H9 (cell line): ENCODE measurements at regions not wholly inside any gene's neighbourhood (a gene's known extent, or its start where the extent isn't known, plus 50 kb on each side); places are given as distances from the start of the nearest gene placed in this dataset.

Experiments
- DNase-seq: peaks from one replicate; pipeline ENCODE4 v3.0.0-alpha.2; 2017
- H2AFZ ChIP-seq: one replicate; pipeline ENCODE4 v1.6.1; 2013; ENCODE audit warnings: mild to moderate bottlenecking, low read length, control low read depth, moderate library complexity
- H2AK5ac ChIP-seq: 2 replicates; pipeline ENCODE4 v1.6.1; 2013; ENCODE audit warnings: low read length, control low read depth, mixed read lengths; ENCODE audit not compliant: insufficient read length
- H2BK120ac ChIP-seq: one replicate; pipeline ENCODE4 v1.6.1; 2013; ENCODE audit warnings: low read depth, mild to moderate bottlenecking, low read length, control low read depth, inconsistent platforms; ENCODE audit not compliant: poor library complexity, severe bottlenecking
- H2BK12ac ChIP-seq: 2 replicates; pipeline ENCODE4 v1.6.1; 2013; ENCODE audit warnings: low read length, control low read depth, mixed read lengths, low read depth; ENCODE audit not compliant: insufficient read length
- H2BK15ac ChIP-seq: 2 replicates; pipeline ENCODE4 v1.6.1; 2013; ENCODE audit warnings: low read depth, low read length, control low read depth
- H2BK20ac ChIP-seq: one replicate; pipeline ENCODE4 v1.6.1; 2013; ENCODE audit warnings: low read depth, mild to moderate bottlenecking, low read length, control low read depth, inconsistent platforms; ENCODE audit not compliant: poor library complexity, severe bottlenecking
- H2BK5ac ChIP-seq: 2 replicates; pipeline ENCODE4 v1.6.1; 2013; ENCODE audit warnings: low read length, control low read depth, mixed read lengths; ENCODE audit not compliant: insufficient read length
- H3K14ac ChIP-seq: 2 replicates; pipeline ENCODE4 v1.6.1; 2013; ENCODE audit warnings: low read length, control low read depth; ENCODE audit not compliant: insufficient read depth
- H3K18ac ChIP-seq: 2 replicates; pipeline ENCODE4 v1.6.1; 2013; ENCODE audit warnings: low read depth, mild to moderate bottlenecking, mixed read lengths, low read length, control low read depth; ENCODE audit not compliant: insufficient read length
- H3K23ac ChIP-seq: 2 replicates; pipeline ENCODE4 v1.6.1; 2013; ENCODE audit warnings: low read length, control low read depth, mixed read lengths, low read depth; ENCODE audit not compliant: insufficient read length
- H3K23me2 ChIP-seq: 2 replicates; pipeline ENCODE4 v1.6.1; 2013; ENCODE audit warnings: low read depth, mild to moderate bottlenecking, mixed read lengths, low read length, control low read depth; ENCODE audit not compliant: insufficient read length, poor library complexity, severe bottlenecking
- H3K27ac ChIP-seq: 2 replicates; pipeline ENCODE4 v1.5.1; 2013; ENCODE audit warnings: low read length, control low read depth, mixed read lengths, low read depth; ENCODE audit not compliant: insufficient read length
- H3K27me3 ChIP-seq: 2 replicates; pipeline ENCODE4 v1.6.1; 2013; ENCODE audit warnings: low read length, control low read depth, inconsistent platforms; ENCODE audit not compliant: insufficient read depth
- H3K4ac ChIP-seq: 2 replicates; pipeline ENCODE4 v1.6.1; 2013; ENCODE audit warnings: low read depth, mild to moderate bottlenecking, control low read depth, inconsistent platforms, low read length, moderate library complexity
- H3K4me1 ChIP-seq: 2 replicates; pipeline ENCODE4 v1.6.1; 2013; ENCODE audit warnings: low read length, control low read depth, inconsistent platforms; ENCODE audit not compliant: insufficient read depth
- H3K4me2 ChIP-seq: 2 replicates; pipeline ENCODE4 v1.6.1; 2013; ENCODE audit warnings: low read length, control low read depth, mixed read lengths; ENCODE audit not compliant: insufficient read length, insufficient read depth
- H3K56ac ChIP-seq: 2 replicates; pipeline ENCODE4 v1.6.1; 2013; ENCODE audit warnings: low read depth, mild to moderate bottlenecking, mixed read lengths, low read length, control low read depth; ENCODE audit not compliant: insufficient read length
- H3K79me1 ChIP-seq: 2 replicates; pipeline ENCODE4 v1.6.1; 2013; ENCODE audit warnings: low read depth, mild to moderate bottlenecking, moderate library complexity, low read length, control low read depth, inconsistent platforms; ENCODE audit not compliant: insufficient read depth, poor library complexity, severe bottlenecking
- H3K79me2 ChIP-seq: 2 replicates; pipeline ENCODE4 v1.6.1; 2013; ENCODE audit warnings: low read length, control low read depth, inconsistent platforms; ENCODE audit not compliant: insufficient read depth
- H3K9ac ChIP-seq: 2 replicates; pipeline ENCODE4 v1.6.1; 2013; ENCODE audit warnings: low read length, control low read depth, mixed read lengths; ENCODE audit not compliant: insufficient read length; ENCODE audit errors: extremely low read depth
- H3K9me3 ChIP-seq: one replicate; pipeline ENCODE4 v1.6.1; 2013; ENCODE audit warnings: low read depth, low read length, inconsistent platforms; ENCODE audit not compliant: control insufficient read depth
- H3T11ph ChIP-seq: one replicate; pipeline ENCODE4 v1.6.1; 2013; ENCODE audit warnings: mild to moderate bottlenecking, low read length, control low read depth, inconsistent platforms
- H4K20me1 ChIP-seq: one replicate; pipeline ENCODE4 v1.6.1; 2013; ENCODE audit not compliant: control insufficient read depth, insufficient read length, insufficient read depth
- H4K5ac ChIP-seq: 2 replicates; pipeline ENCODE4 v1.6.1; 2013; ENCODE audit warnings: low read depth, mild to moderate bottlenecking, mixed read lengths, low read length, control low read depth; ENCODE audit not compliant: insufficient read length
- H4K8ac ChIP-seq: replicated peaks from 2 replicates; pipeline ENCODE4 v1.6.1; 2013; ENCODE audit warnings: low read length, control low read depth, mixed read lengths, low read depth; ENCODE audit not compliant: insufficient read length
- H4K91ac ChIP-seq: 2 replicates; pipeline ENCODE4 v1.6.1; 2013; ENCODE audit warnings: low read depth, mild to moderate bottlenecking, moderate library complexity, mixed read lengths, low read length, control low read depth; ENCODE audit not compliant: insufficient read length
- H3K27ac Mint-ChIP-seq, 3 experiments: 2 replicates in 2 of 3; 3 replicates in 1 of 3; pipeline ENCODE4 v1.8.0; 2020 to 2021; ENCODE audit warnings: mixed read lengths in 3 of 3, mild to moderate bottlenecking in 1 of 3, moderate library complexity in 1 of 3
- H3K27me3 Mint-ChIP-seq: 2 replicates; pipeline ENCODE4 v1.8.0; 2021; ENCODE audit warnings: low read depth, mild to moderate bottlenecking, moderate library complexity, mixed read lengths
- H3K36me3 Mint-ChIP-seq, 3 experiments: 2 replicates in 2 of 3; 3 replicates in 1 of 3; pipeline ENCODE4 v1.8.0; 2020 to 2021; ENCODE audit warnings: low read depth in 3 of 3, mixed read lengths in 3 of 3; ENCODE audit not compliant: insufficient read depth in 1 of 3
- H3K4me1 Mint-ChIP-seq, 2 experiments: 2 replicates each; pipeline ENCODE4 v1.8.0; 2020; ENCODE audit warnings: mixed read lengths in 2 of 2
- H3K4me3 Mint-ChIP-seq, 2 experiments: 2 replicates in 1 of 2; 3 replicates in 1 of 2; pipeline ENCODE4 v1.8.0; 2020 to 2021; ENCODE audit warnings: mild to moderate bottlenecking in 2 of 2, mixed read lengths in 2 of 2, moderate library complexity in 1 of 2
- H3K9me3 Mint-ChIP-seq, 2 experiments: 2 replicates in 1 of 2; 3 replicates in 1 of 2; pipeline ENCODE4 v1.8.0; 2020; ENCODE audit warnings: mild to moderate bottlenecking in 2 of 2, mixed read lengths in 2 of 2, moderate library complexity in 1 of 2
- CTCF ChIP-seq: fragments of 200-600 bp; sonication (generic); conservative IDR thresholded peaks from 3 replicates; pipeline ENCODE4 v1.8.0; 2021; ENCODE audit warnings: antibody characterized with exemption, mild to moderate bottlenecking
- WGBS: extraction: QIAGEN DNeasy Blood & Tissue Kit; methylation state at CpG from one replicate; pipeline ENCODE4 v1.1.7; 2013; ENCODE audit warnings: missing lambda C conversion rate, low lambda C conversion rate, mixed read lengths; ENCODE audit not compliant: insufficient read length; ENCODE audit errors: extremely low coverage; 5-methylcytosine and 5-hydroxymethylcytosine counted together

DNA sequence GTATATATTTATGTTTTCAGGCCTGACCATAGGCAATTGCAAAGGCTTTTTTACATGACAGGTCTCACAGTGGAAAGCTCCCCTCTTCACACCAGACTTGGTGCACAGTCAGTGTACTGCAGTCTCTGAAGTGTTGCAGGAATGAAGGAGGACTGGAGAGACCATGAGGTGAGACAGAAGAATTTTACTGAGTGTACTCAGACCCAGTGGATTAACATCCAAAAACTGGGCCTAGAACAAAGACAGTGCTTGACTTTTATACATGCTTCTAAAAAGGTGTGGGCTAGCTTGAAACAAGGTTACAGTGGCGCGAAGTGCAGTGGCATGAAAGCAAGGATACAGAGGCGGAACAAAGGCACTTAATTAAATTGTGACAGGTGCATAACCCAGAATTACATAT is 822.9 kb downstream of the RAPGEF2 start:
- Histone ChIP-seq H3K9me3 (peaks cover 12% of the 10 kb centered on the region), H3K27me3 (no peaks in the 10 kb centered on the region), H3K4me2 (no peak overlapping the region), H3T11ph (no peak overlapping the region), H4K91ac (no peak overlapping the region), H3K56ac (no peak overlapping the region), H3K9ac (no peak overlapping the region), H4K5ac (no peak overlapping the region), H3K4ac (no peak overlapping the region), H2BK5ac (no peak overlapping the region), H3K4me1 (no peaks in the 10 kb centered on the region), H3K79me2 (no peaks in the 10 kb centered on the region), H3K23ac (no peak overlapping the region), H3K14ac (no peak overlapping the region), H3K18ac (no peak overlapping the region), H3K23me2 (no peaks in the 10 kb centered on the region), H2BK20ac (no peak overlapping the region), H3K79me1 (no peaks in the 10 kb centered on the region), H2AFZ (no peak overlapping the region), H4K20me1 (no peaks in the 10 kb centered on the region), H2AK5ac (no peak overlapping the region), H3K27ac (no peak overlapping the region), H2BK15ac (no peak overlapping the region), H4K8ac (no peak overlapping the region), H2BK12ac (no peak overlapping the region), H2BK120ac (no peak overlapping the region)
- no peaks in the 10 kb centered on the region for H3K27me3 Mint-ChIP-seq
- H3K9me3 Mint-ChIP-seq, result peaks cover 39 to 46% of the 10 kb centered on the region in 2 experiments
- H3K36me3 Mint-ChIP-seq, result peaks cover 15 to 23% (median 19%) of the 10 kb centered on the region in 3 experiments
- H3K27ac Mint-ChIP-seq, result no peak overlapping the region
- no peak for DNase-seq
- H3K4me1 Mint-ChIP-seq, result no peaks in the 10 kb centered on the region
- no peak for TF ChIP-seq CTCF
- no CpG with 5 or more reads among the region's 3 CpGs for WGBS
- no peak overlapping the region for H3K4me3 Mint-ChIP-seq
